ENCODE measurements at regions not wholly inside any gene's neighbourhood (a gene's known extent, or its start where the extent isn't known, plus 50 kb on each side); places are given as distances from the start of the nearest gene placed in this dataset.

- DNase-seq (ENCODE audit: low read depth) = no peak
- TF ChIP-seq, protein P1, sequence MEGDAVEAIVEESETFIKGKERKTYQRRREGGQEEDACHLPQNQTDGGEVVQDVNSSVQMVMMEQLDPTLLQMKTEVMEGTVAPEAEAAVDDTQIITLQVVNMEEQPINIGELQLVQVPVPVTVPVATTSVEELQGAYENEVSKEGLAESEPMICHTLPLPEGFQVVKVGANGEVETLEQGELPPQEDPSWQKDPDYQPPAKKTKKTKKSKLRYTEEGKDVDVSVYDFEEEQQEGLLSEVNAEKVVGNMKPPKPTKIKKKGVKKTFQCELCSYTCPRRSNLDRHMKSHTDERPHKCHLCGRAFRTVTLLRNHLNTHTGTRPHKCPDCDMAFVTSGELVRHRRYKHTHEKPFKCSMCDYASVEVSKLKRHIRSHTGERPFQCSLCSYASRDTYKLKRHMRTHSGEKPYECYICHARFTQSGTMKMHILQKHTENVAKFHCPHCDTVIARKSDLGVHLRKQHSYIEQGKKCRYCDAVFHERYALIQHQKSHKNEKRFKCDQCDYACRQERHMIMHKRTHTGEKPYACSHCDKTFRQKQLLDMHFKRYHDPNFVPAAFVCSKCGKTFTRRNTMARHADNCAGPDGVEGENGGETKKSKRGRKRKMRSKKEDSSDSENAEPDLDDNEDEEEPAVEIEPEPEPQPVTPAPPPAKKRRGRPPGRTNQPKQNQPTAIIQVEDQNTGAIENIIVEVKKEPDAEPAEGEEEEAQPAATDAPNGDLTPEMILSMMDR (conservative IDR thresholded peaks at IDR 0.05; ENCODE audit: low read length) = no peak
These were observed 161.8 kb downstream of the PALM2AKAP2 start for GRCh38 chr9:109941771-109942170.

GRCh38 chr9:109945573-109945972, 165.6 kb downstream of the PALM2AKAP2 start:
- peak; percentile 15 for DNase-seq (ENCODE audit: low read depth)
- TF ChIP-seq, protein P1 (conservative IDR thresholded peaks at IDR 0.05; ENCODE audit: low read length) = no peak
- no peak overlapping the region for H3K4me3 ChIP-seq (ENCODE audit: low read length)

More at GRCh38 chr9:109941771-109942170, 161.8 kb downstream of the PALM2AKAP2 start:
- H3K4me3 ChIP-seq (ENCODE audit: low read length) = no peak overlapping the region

DNA sequence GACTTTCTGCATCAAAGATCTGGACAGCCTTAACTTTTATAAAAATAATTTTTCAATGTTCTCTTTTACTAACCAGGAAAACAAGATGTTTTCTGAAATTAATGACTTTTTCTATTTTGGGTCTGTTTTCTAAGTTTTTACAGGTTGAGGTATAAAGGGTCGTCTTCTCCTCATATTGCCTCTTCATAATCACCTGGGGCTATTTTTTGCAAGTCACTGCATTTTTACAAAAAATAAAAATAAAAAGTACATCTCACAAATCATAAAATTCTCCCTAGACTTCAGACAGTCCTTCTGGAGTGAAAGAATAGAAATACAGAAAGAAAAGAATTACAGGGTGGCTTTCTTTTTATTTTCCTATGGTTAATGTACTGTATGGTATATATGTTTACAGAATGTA, 168.5 kb downstream of the PALM2AKAP2 start:
- no peak overlapping the region for H3K4me3 ChIP-seq (ENCODE audit: low read length)
- TF ChIP-seq, protein P1 (conservative IDR thresholded peaks at IDR 0.05; ENCODE audit: low read length) = no peak
- DNase-seq (ENCODE audit: low read depth) = no peak

GRCh38 chr9:109950710-109951443, 170.9 kb downstream of the PALM2AKAP2 start:
- DNase-seq (ENCODE audit: low read depth) = no peak
- no peak overlapping the region for H3K4me3 ChIP-seq (ENCODE audit: low read length)
- TF ChIP-seq, protein P1 (conservative IDR thresholded peaks at IDR 0.05; ENCODE audit: low read length) = no peak

GRCh38 chr9:109953300-109953699, 173.3 kb downstream of the PALM2AKAP2 start:
- DNase-seq (ENCODE audit: low read depth) = no peak
- no peak overlapping the region for H3K4me3 ChIP-seq (ENCODE audit: low read length)
- TF ChIP-seq, protein P1 (conservative IDR thresholded peaks at IDR 0.05; ENCODE audit: low read length) = no peak

- no peak for DNase-seq (ENCODE audit: low read depth)
- TF ChIP-seq, protein P1 (conservative IDR thresholded peaks at IDR 0.05; ENCODE audit: low read length) = no peak
- no peak overlapping the region for H3K4me3 ChIP-seq (ENCODE audit: low read length)
These were observed 174.0 kb downstream of the PALM2AKAP2 start for GRCh38 chr9:109953813-109954497.
